ENCODE measurements at regions not wholly inside any gene's neighbourhood (a gene's known extent, or its start where the extent isn't known, plus 50 kb on each side); places are given as distances from the start of the nearest gene placed in this dataset.

DNA sequence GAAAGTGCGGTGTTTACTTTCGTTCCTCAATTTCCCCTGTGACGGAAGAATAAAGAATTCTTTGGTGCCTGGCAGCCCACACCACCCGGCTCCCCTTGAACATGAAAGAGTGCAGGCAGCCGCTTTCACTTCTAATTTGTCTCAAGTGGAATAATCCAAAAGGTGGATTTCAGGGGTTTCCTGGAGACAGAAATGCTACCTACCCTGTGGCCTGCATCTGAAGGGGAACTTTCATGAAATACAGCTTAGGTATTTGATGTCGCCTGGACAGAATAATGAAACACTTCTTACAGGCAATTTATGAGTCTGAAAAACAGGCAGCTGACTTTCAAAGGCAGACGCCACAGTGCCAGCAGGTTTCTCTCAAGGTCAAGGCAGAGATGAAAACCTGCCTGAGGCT is 169.5 kb upstream of the USP24 start:
- TF ChIP-seq, protein P1, sequence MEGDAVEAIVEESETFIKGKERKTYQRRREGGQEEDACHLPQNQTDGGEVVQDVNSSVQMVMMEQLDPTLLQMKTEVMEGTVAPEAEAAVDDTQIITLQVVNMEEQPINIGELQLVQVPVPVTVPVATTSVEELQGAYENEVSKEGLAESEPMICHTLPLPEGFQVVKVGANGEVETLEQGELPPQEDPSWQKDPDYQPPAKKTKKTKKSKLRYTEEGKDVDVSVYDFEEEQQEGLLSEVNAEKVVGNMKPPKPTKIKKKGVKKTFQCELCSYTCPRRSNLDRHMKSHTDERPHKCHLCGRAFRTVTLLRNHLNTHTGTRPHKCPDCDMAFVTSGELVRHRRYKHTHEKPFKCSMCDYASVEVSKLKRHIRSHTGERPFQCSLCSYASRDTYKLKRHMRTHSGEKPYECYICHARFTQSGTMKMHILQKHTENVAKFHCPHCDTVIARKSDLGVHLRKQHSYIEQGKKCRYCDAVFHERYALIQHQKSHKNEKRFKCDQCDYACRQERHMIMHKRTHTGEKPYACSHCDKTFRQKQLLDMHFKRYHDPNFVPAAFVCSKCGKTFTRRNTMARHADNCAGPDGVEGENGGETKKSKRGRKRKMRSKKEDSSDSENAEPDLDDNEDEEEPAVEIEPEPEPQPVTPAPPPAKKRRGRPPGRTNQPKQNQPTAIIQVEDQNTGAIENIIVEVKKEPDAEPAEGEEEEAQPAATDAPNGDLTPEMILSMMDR (IDR thresholded peaks at IDR 0.05; ENCODE audit: borderline replicate concordance, control extremely low read depth, extremely low read depth, insufficient read depth, missing control alignments): no peak
- DNase-seq (ENCODE audit: low spot score): no peak
- in situ Hi-C loops (cut with MboI; ENCODE audit: low sequenced_read_pairs, unreplicated experiment): loop anchor here (25.0 kb wide), 1 partner anchor 1203 kb away; the partner anchor contains the start of gene PLPP3

DNA sequence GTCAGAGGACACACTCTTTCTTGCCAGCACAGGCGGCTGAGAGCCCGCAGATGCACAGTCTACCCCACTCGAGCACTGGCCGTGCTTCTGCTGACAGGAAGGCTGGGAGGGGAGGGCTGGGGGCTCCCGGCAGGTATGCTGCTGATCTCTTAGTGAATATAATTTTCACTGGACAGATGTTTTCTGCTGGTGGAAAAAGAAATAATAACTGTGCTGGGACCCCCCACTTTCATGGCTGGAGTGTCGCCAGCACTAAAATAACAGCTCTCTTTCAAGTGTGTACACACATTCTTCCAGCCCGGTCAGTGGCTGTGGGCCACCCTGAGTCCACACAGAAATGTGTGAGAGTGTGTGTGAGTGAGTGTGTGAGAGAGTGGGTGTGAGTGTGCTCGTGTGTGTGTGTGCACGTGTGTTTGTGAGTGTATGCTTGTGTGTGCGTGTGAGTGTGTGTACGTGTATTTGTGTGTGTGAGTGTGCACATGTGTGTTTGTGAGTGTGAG is 167.7 kb upstream of the USP24 start:
- TF ChIP-seq, protein P1 (IDR thresholded peaks at IDR 0.05; ENCODE audit: borderline replicate concordance, control extremely low read depth, extremely low read depth, insufficient read depth, missing control alignments): no peak
- in situ Hi-C loops (cut with MboI; ENCODE audit: low sequenced_read_pairs, unreplicated experiment): loop anchor here (25.0 kb wide), 1 partner anchor 1204 kb away; the partner anchor contains the start of gene PLPP3
- DNase-seq (ENCODE audit: low spot score): no peak

DNA sequence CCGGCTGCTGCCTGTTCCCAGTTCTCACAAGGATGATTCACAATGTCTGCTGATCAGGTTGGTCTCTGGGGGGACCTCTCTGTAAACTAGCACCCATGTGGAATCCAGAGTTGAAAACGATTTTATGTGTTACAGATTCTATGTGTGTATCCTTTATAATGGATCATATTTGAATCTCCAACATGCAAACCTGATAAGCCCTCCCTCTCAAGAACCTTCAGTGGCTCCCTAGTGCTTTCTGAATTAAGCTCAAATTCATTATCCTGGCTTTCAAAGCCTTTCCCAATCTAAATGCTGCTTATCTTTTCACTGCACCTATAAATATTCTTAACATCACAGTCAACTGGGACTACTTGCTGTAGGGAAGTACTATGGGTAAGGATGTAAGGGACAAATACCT is 166.8 kb upstream of the USP24 start:
- in situ Hi-C loops (cut with MboI; ENCODE audit: low sequenced_read_pairs, unreplicated experiment): loop anchor here (25.0 kb wide), 1 partner anchor 1205 kb away; the partner anchor contains the start of gene PLPP3
- TF ChIP-seq, protein P1 (IDR thresholded peaks at IDR 0.05; ENCODE audit: borderline replicate concordance, control extremely low read depth, extremely low read depth, insufficient read depth, missing control alignments): no peak
- no peak for DNase-seq (ENCODE audit: low spot score)

DNA sequence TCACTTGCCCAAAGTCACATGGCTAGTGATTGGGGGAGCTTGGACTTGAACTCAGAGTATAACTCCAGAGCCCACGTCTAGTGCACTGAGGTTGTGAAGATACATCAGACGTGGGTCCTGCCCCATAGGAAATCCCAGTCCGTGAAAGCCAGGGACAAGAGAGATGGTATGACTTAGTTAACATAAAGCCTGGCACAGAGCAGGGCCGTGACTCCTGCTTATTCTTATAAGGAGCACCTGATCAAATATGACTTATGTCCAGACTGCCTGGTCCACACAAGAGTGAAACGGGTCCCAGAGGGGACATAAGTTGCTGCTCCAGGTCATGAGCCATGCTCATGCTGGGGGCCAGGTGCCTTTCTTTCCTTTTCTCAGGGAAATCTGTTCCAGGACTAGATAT is 166.3 kb upstream of the USP24 start:
- DNase-seq (ENCODE audit: low spot score): no peak
- TF ChIP-seq, protein P1 (IDR thresholded peaks at IDR 0.05; ENCODE audit: borderline replicate concordance, control extremely low read depth, extremely low read depth, insufficient read depth, missing control alignments): no peak
- in situ Hi-C loops (cut with MboI; ENCODE audit: low sequenced_read_pairs, unreplicated experiment): loop anchor here (25.0 kb wide), 1 partner anchor 1206 kb away; the partner anchor contains the start of gene PLPP3

DNA sequence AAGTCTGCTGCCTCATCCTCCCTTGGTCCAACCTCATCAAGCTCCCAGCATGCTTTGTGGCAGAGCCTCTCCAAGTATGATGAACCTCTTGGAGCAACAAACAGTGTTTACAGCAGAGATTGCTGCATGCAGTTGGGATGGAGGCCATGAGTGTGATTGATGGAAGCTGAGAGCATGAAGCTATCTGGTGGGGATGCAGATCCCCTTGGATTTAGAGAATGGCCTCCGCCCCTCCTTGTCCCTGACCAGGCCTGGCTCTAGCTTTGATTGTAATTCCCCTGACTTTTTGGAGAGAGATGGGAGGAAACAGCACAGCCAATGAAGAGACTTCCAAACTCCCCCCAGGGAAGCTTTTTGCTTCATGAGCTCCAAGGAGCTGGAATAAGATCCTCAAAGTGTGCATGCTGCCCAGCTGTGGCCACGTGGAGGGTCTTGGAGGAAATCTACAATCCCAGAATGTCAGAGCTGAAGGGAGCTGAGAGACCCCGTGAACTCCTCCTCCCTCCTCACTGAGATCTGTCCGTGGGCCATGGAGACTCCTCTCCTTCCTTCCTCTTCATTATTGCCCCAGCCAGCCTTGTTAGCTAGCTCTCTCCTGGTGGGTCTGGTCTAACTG is 165.3 kb upstream of the USP24 start:
- in situ Hi-C loops (cut with MboI; ENCODE audit: low sequenced_read_pairs, unreplicated experiment): loop anchor here (25.0 kb wide), 1 partner anchor 1207 kb away; the partner anchor contains the start of gene PLPP3
- no peak for DNase-seq (ENCODE audit: low spot score)
- TF ChIP-seq, protein P1 (IDR thresholded peaks at IDR 0.05; ENCODE audit: borderline replicate concordance, control extremely low read depth, extremely low read depth, insufficient read depth, missing control alignments): no peak

DNA sequence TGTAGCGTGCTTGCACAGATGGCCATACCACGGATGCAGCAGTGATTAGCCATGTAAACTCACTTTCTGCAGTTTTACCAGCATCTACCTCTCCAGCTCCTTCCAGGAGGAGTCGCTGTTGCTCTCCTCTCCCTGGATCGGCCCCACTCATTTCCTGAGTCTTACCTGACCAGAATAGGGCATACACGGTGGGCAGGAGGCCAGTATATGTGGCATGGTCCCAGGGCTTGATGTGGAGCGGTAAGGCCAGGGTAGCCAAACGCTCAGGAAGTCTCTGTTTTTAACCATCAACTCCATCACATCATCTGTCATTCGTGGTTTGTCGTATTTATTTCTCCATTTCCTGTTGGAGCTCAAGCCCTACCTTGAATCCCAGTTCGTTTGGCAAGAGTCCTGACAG is 163.4 kb upstream of the USP24 start:
- in situ Hi-C loops (cut with MboI; ENCODE audit: low sequenced_read_pairs, unreplicated experiment): loop anchor here (25.0 kb wide), 1 partner anchor 1209 kb away; the partner anchor contains the start of gene PLPP3
- TF ChIP-seq, protein P1 (IDR thresholded peaks at IDR 0.05; ENCODE audit: borderline replicate concordance, control extremely low read depth, extremely low read depth, insufficient read depth, missing control alignments): peak; percentile 24
- DNase-seq (ENCODE audit: low spot score): peak; percentile 22

Measured in GM13976 (cell line).